SJCRH30 (cell line): ENCODE measurements at regions not wholly inside any gene's neighbourhood (a gene's known extent, or its start where the extent isn't known, plus 50 kb on each side); places are given as distances from the start of the nearest gene placed in this dataset.

Source experiments
- DNase-seq, 2 experiments: peaks; one replicate each; pipeline ENCODE4 v3.0.0-alpha.2; 2015 to 2020
- H3K27ac ChIP-seq: fragments of 250-450 bp; sonication (Bioruptor Pico); 2 replicates; pipeline ENCODE4 v1.5.1; 2020; ENCODE audit warnings: mild to moderate bottlenecking, moderate library complexity
- H3K27me3 ChIP-seq: fragments of 250-450 bp; sonication (Bioruptor Pico); 2 replicates; pipeline ENCODE4 v1.5.1; 2020; ENCODE audit warnings: mild to moderate bottlenecking, moderate library complexity
- H3K36me3 ChIP-seq: fragments of 250-450 bp; sonication (Bioruptor Pico); 2 replicates; pipeline ENCODE4 v1.5.1; 2020; ENCODE audit warnings: mild to moderate bottlenecking, moderate library complexity
- H3K4me1 ChIP-seq: fragments of 250-450 bp; sonication (Bioruptor Pico); 2 replicates; pipeline ENCODE4 v1.5.1; 2020; ENCODE audit warnings: mild to moderate bottlenecking, moderate library complexity
- H3K4me3 ChIP-seq: fragments of 250-450 bp; sonication (Bioruptor Pico); 2 replicates; pipeline ENCODE4 v1.5.1; 2020; ENCODE audit warnings: mild to moderate bottlenecking, moderate library complexity
- H3K9me3 ChIP-seq: fragments of 250-450 bp; sonication (Bioruptor Pico); replicated peaks from 2 replicates; pipeline ENCODE4 v1.5.1; 2020; ENCODE audit warnings: mild to moderate bottlenecking, moderate library complexity

DNA sequence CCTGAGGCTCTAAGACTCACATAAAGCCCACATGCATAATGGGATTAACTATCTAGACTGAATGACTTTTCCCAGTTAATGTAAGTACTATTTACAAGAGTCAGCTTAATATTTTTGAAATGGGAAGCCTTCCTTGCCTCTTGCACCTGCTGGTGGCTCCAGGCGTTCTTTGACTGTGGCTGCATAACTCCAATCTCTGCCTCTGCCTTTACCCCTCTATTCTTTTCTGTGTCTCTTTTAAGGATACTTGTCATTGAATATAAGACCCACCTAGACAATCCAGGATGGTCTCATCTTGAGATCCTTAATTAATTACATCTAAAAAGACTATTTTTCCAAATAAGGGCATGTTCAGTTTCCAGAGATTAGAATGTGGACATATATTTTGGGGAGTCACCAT is 66.9 kb upstream of the PCED1B start:
- H3K9me3 ChIP-seq = peaks cover 17% of the 10 kb centered on the region; the same call in 1 of the 2 replicates
- no peaks in the 10 kb centered on the region for H3K27me3 ChIP-seq
- no peak for DNase-seq
- H3K4me3 ChIP-seq = no peak overlapping the region
- H3K36me3 ChIP-seq = no peaks in the 10 kb centered on the region
- H3K27ac ChIP-seq = no peak overlapping the region
- no peaks in the 10 kb centered on the region for H3K4me1 ChIP-seq

DNA sequence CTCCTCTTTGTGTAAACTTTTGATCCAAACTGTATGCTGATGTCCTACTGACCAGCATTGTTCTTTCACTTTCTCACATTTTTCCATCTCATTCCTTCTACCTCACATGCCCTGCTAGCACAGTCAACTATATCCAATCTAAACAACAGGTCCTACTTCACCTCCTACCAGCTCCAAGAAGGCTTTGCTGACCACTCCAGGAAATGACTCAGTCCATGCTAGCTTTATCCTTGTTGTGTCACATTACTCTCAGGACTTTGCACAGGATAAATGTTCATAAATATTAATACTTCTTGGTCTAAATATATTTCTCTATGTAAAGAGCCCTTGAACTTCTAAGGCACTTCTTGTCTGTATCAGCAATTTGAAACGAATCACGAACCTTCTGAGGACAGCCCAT is 64.9 kb upstream of the PCED1B start:
- H3K4me1 ChIP-seq = peaks cover 3% of the 10 kb centered on the region; the same call in 1 of the 2 replicates
- no peak for DNase-seq
- no peaks in the 10 kb centered on the region for H3K27me3 ChIP-seq
- H3K36me3 ChIP-seq = no peaks in the 10 kb centered on the region
- no peak overlapping the region for H3K27ac ChIP-seq
- peaks cover 17% of the 10 kb centered on the region; the same call in 1 of the 2 replicates for H3K9me3 ChIP-seq
- H3K4me3 ChIP-seq = no peak overlapping the region

DNA sequence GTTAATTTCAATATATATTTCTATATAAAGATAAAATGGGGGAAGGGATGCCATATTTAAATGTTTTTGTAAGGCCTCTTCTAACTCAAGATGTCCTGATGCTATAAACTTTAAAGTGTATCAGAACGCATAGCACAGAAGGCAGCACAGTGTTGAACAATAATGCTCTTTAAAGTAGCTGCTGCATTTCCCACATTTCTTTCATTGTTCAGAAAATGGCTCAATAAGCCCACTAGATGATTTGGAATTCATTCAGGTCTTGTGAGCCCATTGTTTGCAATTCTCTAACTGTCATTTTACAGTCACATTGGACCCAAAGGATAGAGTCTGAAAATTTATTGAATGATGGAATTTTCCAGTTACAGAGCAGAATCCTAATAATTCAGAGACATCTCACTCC is 64.0 kb upstream of the PCED1B start:
- H3K9me3 ChIP-seq = peaks cover 13% of the 10 kb centered on the region; the same call in 1 of the 2 replicates
- H3K4me3 ChIP-seq = no peak overlapping the region
- no peaks in the 10 kb centered on the region for H3K27me3 ChIP-seq
- no peaks in the 10 kb centered on the region for H3K36me3 ChIP-seq
- H3K27ac ChIP-seq = no peak overlapping the region
- H3K4me1 ChIP-seq = peaks cover 3% of the 10 kb centered on the region; the same call in 1 of the 2 replicates
- DNase-seq = no peak

DNA sequence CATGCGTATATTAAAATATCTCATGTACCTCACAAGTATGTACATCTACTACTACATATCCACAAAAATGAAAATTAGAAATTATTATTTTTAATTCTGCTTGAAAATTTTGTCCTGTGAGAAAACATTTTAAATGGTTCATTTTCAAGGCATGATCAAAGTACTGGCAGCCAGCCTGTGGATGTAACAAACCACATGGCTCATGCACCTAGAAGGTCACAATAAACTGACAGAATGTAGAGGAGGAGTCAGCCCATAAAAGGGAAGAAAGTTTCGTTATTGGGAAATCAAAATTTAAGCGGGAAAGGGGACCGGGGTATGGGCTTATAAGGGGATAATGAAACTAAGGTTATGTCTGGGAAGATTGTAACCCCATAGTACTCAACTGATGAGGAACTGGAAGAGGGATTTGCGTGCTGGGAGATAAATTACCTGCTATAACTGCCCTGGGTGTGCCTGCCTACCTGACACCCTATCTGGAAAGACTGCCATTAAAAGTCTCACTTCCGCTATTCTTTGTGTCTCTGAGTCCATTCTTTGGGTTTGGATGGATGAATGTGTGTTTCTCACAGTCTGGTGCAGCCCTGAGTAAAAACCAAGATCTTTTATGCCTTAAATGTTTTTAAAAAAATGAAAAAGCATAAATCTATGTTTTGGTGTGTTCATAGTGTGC is 62.2 kb upstream of the PCED1B start:
- H3K27ac ChIP-seq = no peak overlapping the region
- no peak for DNase-seq
- no peak overlapping the region for H3K4me3 ChIP-seq
- peaks cover 10% of the 10 kb centered on the region; the same call in 1 of the 2 replicates for H3K9me3 ChIP-seq
- no peaks in the 10 kb centered on the region for H3K27me3 ChIP-seq
- H3K4me1 ChIP-seq = peaks cover 16% of the 10 kb centered on the region
- no peaks in the 10 kb centered on the region for H3K36me3 ChIP-seq

DNA sequence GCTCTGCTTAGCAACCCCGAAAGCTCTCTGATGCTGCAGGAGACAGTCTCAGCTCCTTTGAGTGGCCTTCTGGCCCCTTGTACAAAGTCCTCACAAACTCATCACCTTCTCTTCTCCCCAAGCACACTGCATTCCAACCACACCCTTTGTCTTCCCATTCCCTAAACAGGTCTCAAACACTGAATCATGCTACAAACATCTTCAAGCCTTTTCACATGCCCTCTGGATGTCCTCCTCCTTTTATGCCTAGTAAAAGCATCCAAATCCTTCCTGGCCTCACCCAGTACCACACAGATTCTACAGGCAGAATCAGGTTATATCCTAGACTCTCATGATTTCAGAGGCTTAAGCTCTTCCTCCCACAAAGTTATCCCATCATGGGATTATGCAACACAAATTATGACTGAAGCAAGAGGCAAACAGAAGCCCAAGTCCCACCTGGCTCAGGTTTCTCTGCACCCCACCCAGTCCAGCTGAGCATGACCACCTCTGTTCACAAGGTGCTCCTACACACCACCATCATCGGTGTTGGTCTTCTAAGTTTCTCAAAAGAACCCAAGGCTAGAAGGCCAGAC is 61.4 kb upstream of the PCED1B start:
- DNase-seq = no peak
- Histone ChIP-seq H3K27ac (no peak overlapping the region), H3K4me1 (peaks cover 21% of the 10 kb centered on the region), H3K36me3 (no peaks in the 10 kb centered on the region), H3K27me3 (no peaks in the 10 kb centered on the region), H3K4me3 (no peak overlapping the region), H3K9me3 (peaks cover 7% of the 10 kb centered on the region; the same call in 1 of the 2 replicates)

DNA sequence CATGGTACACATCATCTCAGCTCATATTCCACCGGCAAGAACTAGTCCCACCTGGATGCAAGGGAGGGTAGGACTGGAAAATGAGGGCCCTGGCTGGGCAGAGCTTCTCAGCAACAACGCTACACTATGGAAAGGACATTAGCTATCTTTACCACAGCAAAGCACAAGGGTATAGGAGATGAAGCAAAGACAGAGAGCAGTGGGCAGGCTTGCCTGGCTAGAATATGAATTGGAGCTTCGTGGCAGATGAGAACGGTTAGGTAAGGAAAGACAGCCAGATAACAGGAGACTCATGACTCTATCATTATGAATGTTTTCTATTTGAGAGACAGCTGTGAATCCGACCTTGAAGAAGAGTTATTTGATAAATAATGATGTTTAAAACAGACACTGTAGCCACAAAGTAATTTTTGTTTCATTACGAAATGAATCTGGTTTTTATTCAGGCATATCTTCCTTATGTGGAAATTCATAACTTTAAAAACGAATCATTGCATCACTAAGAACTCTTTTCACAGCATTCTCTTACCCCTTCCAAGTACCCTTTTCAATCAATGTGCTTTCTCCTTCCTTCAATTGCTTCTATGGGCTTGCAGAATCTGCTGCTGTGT is 59.1 kb upstream of the PCED1B start:
- peaks cover 21% of the 10 kb centered on the region for H3K4me1 ChIP-seq
- no peak overlapping the region for H3K27ac ChIP-seq

DNA sequence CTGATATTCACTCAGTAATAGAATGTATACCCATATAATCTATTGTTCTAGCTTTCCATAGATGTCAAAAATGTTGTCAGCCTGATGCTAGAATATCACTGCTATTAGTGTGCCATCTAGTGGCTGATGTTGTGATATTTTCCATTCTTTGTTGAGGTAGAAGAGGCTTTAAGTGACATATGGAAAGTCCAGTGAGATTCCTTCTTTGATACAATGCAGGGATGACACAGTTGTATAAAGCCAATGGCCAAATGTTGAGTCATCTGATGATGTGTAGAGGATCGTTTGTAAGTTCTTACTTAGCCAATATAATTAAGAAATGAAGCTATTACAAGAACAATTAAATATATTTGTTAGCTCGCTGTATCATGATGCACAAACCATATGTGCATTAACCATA is 58.1 kb upstream of the PCED1B start:
- Histone ChIP-seq H3K4me1 (peaks cover 21% of the 10 kb centered on the region), H3K27ac (no peak overlapping the region)
- DNase-seq = peak; percentile 40 to 89

More for the DNA sequence above, 59.1 kb upstream of the PCED1B start:
- H3K27me3 ChIP-seq = no peaks in the 10 kb centered on the region
- 0 out of 2 replicates have a peak, but pooled peaks cover 5% of the 10 kb centered on the region for H3K9me3 ChIP-seq
- H3K36me3 ChIP-seq = no peaks in the 10 kb centered on the region
- no peak overlapping the region for H3K4me3 ChIP-seq
- no peak for DNase-seq

DNA sequence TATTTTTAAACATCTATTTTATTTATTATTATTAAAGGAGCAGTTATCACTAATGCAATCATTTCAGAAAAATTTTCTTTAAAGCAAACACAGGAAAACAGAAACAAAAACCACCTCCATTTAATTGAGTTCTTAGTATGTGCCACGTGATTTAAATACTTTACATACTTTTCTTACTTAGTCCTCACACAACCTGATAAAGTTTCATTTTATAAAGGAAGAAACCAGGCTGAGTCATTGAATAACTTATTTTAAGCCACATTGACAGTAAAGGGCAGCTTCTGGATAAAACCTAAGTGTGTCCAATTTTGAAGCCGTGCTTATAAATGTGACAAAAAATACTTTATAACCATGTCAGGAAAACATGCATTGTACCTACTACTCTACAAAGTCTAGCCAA is 57.1 kb upstream of the PCED1B start:
- Histone ChIP-seq H3K36me3 (no peaks in the 10 kb centered on the region), H3K4me3 (no peak overlapping the region), H3K9me3 (no peaks in the 10 kb centered on the region), H3K4me1 (peaks cover 21% of the 10 kb centered on the region), H3K27ac (no peak overlapping the region; the same call in 1 of the 2 replicates), H3K27me3 (no peaks in the 10 kb centered on the region)
- DNase-seq = no peak

More for the DNA sequence above, 58.1 kb upstream of the PCED1B start:
- Histone ChIP-seq H3K27me3 (no peaks in the 10 kb centered on the region), H3K36me3 (no peaks in the 10 kb centered on the region), H3K9me3 (no peaks in the 10 kb centered on the region), H3K4me3 (no peak overlapping the region)

DNA sequence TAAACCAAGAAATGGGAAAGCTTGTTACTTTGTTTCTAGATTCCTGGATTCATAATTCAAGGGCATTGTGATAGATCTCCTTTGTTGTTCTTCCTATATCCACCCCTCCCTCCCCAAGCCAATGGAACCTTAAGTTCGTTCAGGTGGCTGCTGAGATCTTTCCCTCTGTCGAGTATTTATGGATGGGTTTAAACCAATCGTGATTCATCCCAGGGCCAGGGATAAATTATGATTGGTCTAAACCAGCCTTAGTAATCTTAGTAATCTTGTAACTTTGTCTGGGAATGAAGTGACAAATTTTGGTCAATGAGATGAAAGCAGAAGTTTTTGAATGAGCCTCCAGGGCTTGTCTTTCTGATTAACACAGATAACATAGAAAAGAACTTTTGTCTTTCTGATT is 56.1 kb upstream of the PCED1B start:
- no peaks in the 10 kb centered on the region for H3K36me3 ChIP-seq
- H3K27ac ChIP-seq = no peak overlapping the region
- H3K4me1 ChIP-seq = peaks cover 18% of the 10 kb centered on the region
- H3K4me3 ChIP-seq = no peak overlapping the region
- DNase-seq = no peak
- H3K9me3 ChIP-seq = no peaks in the 10 kb centered on the region
- H3K27me3 ChIP-seq = no peaks in the 10 kb centered on the region

DNA sequence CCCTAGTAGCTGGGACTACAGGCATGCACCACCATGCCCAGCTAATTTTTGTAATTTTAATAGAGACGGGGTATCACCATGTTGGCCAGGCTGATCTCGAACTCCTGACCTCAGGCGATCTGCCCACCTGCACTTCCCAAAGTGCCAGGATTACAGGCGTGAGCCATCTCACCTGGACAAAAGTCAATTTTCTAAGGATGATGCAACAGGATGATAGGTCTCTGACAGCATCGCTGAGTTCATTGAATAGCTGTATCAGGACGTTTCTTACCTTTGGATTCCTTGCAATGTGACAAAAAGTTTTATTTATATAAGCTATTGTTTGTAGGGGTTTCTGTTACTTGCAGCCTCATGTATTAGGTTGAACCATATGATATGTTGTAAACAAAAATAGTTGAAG is 55.5 kb upstream of the PCED1B start:
- no peak for DNase-seq
- Histone ChIP-seq H3K4me3 (no peak overlapping the region), H3K27me3 (no peaks in the 10 kb centered on the region), H3K4me1 (peaks cover 18% of the 10 kb centered on the region), H3K36me3 (no peaks in the 10 kb centered on the region), H3K9me3 (no peaks in the 10 kb centered on the region), H3K27ac (no peak overlapping the region)

DNA sequence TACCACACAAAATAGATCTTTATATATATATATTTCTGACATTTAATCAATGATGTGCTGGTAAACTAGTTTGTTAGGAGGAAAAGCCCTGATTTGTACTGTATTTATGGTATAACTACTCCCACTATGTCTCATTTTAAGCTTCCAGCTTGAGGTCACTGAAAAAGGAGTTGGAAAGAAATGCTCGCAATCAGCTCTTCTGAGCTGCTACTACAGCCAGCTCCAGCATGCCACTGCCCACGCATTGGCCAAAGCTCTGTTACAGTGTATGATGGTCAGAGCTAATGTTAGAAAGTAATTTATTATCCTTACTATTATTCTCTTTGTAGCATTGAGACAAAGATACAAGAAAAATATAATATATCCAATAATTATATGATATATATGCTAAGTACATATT is 55.0 kb upstream of the PCED1B start:
- no peak overlapping the region for H3K27ac ChIP-seq
- DNase-seq = no peak
- peaks cover 18% of the 10 kb centered on the region for H3K4me1 ChIP-seq

DNA sequence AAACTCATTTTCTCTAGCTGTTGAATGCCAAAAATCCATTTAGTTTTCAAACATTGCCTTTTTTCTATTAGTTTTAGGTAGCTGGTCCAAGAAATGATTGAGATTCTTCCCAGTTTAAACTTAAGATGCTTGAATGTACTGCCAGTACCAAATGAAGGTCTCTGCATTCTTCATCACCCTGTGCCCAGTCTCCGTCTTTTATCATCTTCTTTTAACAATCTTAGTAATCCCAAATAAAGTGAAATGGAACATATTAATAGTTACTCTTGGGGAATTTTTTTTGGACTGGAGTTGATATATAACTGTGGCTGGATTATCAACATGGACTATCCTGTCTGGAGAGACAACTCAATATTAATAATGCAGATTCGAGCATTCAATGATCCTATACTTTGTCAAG is 54.1 kb upstream of the PCED1B start:
- H3K4me3 ChIP-seq = no peak overlapping the region
- H3K36me3 ChIP-seq = no peaks in the 10 kb centered on the region
- no peaks in the 10 kb centered on the region for H3K9me3 ChIP-seq
- peaks cover 18% of the 10 kb centered on the region for H3K4me1 ChIP-seq
- no peak for DNase-seq
- no peaks in the 10 kb centered on the region for H3K27me3 ChIP-seq
- no peak overlapping the region for H3K27ac ChIP-seq

More for the DNA sequence above, 55.0 kb upstream of the PCED1B start:
- H3K4me3 ChIP-seq = no peak overlapping the region
- H3K36me3 ChIP-seq = no peaks in the 10 kb centered on the region
- no peaks in the 10 kb centered on the region for H3K9me3 ChIP-seq
- H3K27me3 ChIP-seq = no peaks in the 10 kb centered on the region

DNA sequence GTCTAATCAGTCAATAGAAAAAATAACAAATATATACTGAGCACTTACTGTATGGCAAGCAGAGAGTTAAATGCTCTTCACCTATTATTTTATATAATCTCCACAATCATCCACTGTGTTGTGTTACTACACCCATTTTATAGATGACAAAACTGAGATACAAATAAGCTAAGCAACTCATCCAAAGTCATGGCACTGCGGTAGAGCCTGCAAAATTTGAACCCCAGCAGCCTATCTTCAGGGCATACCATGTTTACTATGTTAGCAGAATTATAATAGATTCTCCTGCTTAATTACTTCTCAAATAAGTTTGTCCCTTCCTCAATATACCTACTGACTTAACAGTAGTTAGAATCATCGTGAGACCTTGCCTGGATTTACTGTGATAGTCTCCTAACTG is 53.6 kb upstream of the PCED1B start:
- peaks cover 18% of the 10 kb centered on the region for H3K4me1 ChIP-seq
- H3K27me3 ChIP-seq = no peaks in the 10 kb centered on the region
- DNase-seq = no peak
- H3K36me3 ChIP-seq = no peaks in the 10 kb centered on the region
- no peak overlapping the region for H3K27ac ChIP-seq
- H3K9me3 ChIP-seq = no peaks in the 10 kb centered on the region
- no peak overlapping the region for H3K4me3 ChIP-seq

DNA sequence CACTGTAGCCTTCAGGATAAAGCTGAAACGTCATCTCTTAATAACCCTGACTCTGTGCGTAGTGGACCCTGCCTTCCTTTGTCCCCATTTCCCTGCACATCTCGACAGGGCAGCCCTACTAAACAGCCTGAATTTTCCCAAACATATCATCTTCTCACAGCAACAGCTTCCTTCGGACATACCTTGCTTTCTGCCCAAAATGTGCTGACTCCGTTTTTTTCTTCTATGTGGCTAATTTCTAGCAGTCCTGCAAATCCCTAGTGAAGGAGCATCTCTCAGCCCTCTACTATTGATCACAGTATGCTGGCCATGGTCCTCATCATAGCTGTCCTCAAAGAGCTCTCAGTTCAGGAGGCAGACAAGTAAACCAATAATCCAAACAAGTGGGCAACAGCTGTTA is 53.1 kb upstream of the PCED1B start:
- Histone ChIP-seq H3K27ac (no peak overlapping the region), H3K36me3 (no peaks in the 10 kb centered on the region), H3K27me3 (no peaks in the 10 kb centered on the region), H3K9me3 (no peaks in the 10 kb centered on the region), H3K4me1 (peaks cover 14% of the 10 kb centered on the region), H3K4me3 (no peak overlapping the region)
- DNase-seq = no peak
